Heart left ventricle (tissue), 16 donors: ENCODE measurements at regions not wholly inside any gene's neighbourhood (a gene's known extent, or its start where the extent isn't known, plus 50 kb on each side); places are given as distances from the start of the nearest gene placed in this dataset.
"Not testable (repeated sequence)": the region's sequence is repeated elsewhere in the genome, so short reads cannot be mapped to it uniquely, and the experiment has no call there.

ENCODE experiments used
- ATAC-seq, 4 donors: fragments of 200-7000 bp; cut with Tn5 transposase; one replicate each; pipeline ENCODE4 v1.9.1; 2020 to 2022; ENCODE audit warnings: moderate library complexity in 4 of 4, mild to moderate bottlenecking in 3 of 4, moderate number of reproducible peaks in 1 of 4
- DNase-seq, 5 donors: peaks; one replicate each; pipeline ENCODE4 v3.0.0-alpha.2; 2020
- H3K27ac ChIP-seq, 12 donors: fragments of 200-600 bp; sonication (generic) in 4 of 12; one replicate each; pipeline versions ENCODE4 v1.5.0 to v1.8.0; 2016 to 2022; ENCODE audit warnings: mild to moderate bottlenecking in 2 of 12
- H3K27me3 ChIP-seq, 9 donors: fragments of 200-600 bp; sonication (generic) in 2 of 9; one replicate each; pipeline versions ENCODE4 v1.5.1 to v1.8.0; 2016 to 2022; ENCODE audit warnings: mild to moderate bottlenecking in 3 of 9
- H3K36me3 ChIP-seq, 9 donors: fragments of 200-600 bp; sonication (generic) in 2 of 9; one replicate each; pipeline versions ENCODE4 v1.5.0 to v1.8.0; 2018 to 2022; ENCODE audit warnings: mild to moderate bottlenecking in 2 of 9
- H3K4me1 ChIP-seq, 12 donors: fragments of 200-600 bp; sonication (generic) in 4 of 12; one replicate each; pipeline versions ENCODE4 v1.5.0 to v1.8.0; 2016 to 2022; ENCODE audit warnings: mild to moderate bottlenecking in 3 of 12
- H3K4me3 ChIP-seq, 12 donors: fragments of 200-600 bp; sonication (generic) in 4 of 12; one replicate each; pipeline versions ENCODE4 v1.5.0 to v1.8.0; 2017 to 2022; ENCODE audit warnings: mild to moderate bottlenecking in 9 of 12, moderate library complexity in 4 of 12
- H3K9me3 ChIP-seq, 12 donors: fragments of 200-600 bp; sonication (generic) in 4 of 12; one replicate each; pipeline versions ENCODE4 v1.5.0 to v1.8.0; 2016 to 2022; ENCODE audit warnings: mild to moderate bottlenecking in 1 of 12
- CTCF ChIP-seq, 12 donors: fragments of 200-600 bp; sonication (generic) in 4 of 12; IDR thresholded peaks; one replicate each; pipeline versions ENCODE4 v1.5.0 to v1.8.0; 2018 to 2022; ENCODE audit warnings: antibody characterized with exemption in 12 of 12, mild to moderate bottlenecking in 5 of 12
- POLR2A ChIP-seq, 2 donors: fragments of 450-650 bp; IDR thresholded peaks; one replicate each; pipeline ENCODE4 v1.6.1; 2017; ENCODE audit warnings: antibody characterized with exemption in 2 of 2, mild to moderate bottlenecking in 2 of 2, moderate library complexity in 2 of 2
- WGBS, 4 donors: extraction: QIAGEN DNeasy Blood & Tissue Kit in 2 of 4; methylation state at CpG; one replicate each; pipeline versions ENCODE4 v1.1.5 to v1.1.7; 2013 to 2018; 5-methylcytosine and 5-hydroxymethylcytosine counted together
- intact Hi-C, 10 donors: fragments of 100-400 bp; cut with DNase I; formaldehyde crosslinking; loops; one replicate each; pipeline versions ENCODE4 v1.11.1 to v1.14.2; 2022
- donor health status: ischemic (EF 13 %, LVEDD 7.1; RV severe dilation, severe dysfunction).
- donor health status: healthy with polysubstance abuse.
- donor health status: DM: no; HTN: yes; CAD: no.
- donor health status: DM: no; HTN: no; CAD: no.
- donor health status: ischemic (EF 25% LVEDD 6.9; RV normal size, moderate dysfunction).
- donor health status: ischemic (EF 25% LVEDD 5.7; RV mildly dilated, moderate dysfunction).
- donor health status: healthy.
- donor health status: DM: yes; HTN: yes; CAD: no.
- donor health status: ischemic (EF 35%, LVEDD 5.7; RV mildly dilated, moderate dysfunction).
- donor health status: nonischemic (EF 11% LVEDD 7.7; RV severe dilation, severe dysfunction).
- donor health status: DM: yes; HTN: yes; CAD: no.
- donor health status: PGD.
- donor health status: ischemic (EF 29% LVEDD 5.4; RV normal size, mild dysfunction).
- donor health status: nonischemic (EF 23%, LVEDD 6.1; RV moderate dilation, normal function).

GRCh38 chr7:156519070-156519469 lies 121.5 kb upstream of the RNF32 start:
- intact Hi-C loops, result no loop called here
- Histone ChIP-seq H3K4me3 (no peak overlapping the region), H3K27ac (no peak overlapping the region), H3K36me3 (no peaks in the 10 kb centered on the region), H3K9me3 (no peaks in the 10 kb centered on the region), H3K27me3 (no peaks in the 10 kb centered on the region), H3K4me1 (no peaks in the 10 kb centered on the region)
- WGBS, 4 donors, result 88 to 96% (median 94%) methylated on average over 9 to 12 of the region's 12 CpGs
- DNase-seq, result no peak
- no peak for ATAC-seq
- TF ChIP-seq CTCF (IDR thresholded peaks at IDR 0.05), result no peak
- no peak for TF ChIP-seq POLR2A (IDR thresholded peaks at IDR 0.05)

- Histone ChIP-seq H3K4me3 (no peak overlapping the region), H3K9me3 (peaks cover 0 to 4% (median 0%) of the 10 kb centered on the region in 12 donors), H3K27me3 (no peaks in the 10 kb centered on the region), H3K27ac (no peak overlapping the region), H3K36me3 (no peaks in the 10 kb centered on the region), H3K4me1 (no peaks in the 10 kb centered on the region)
- DNase-seq (no peak), ATAC-seq (no peak)
- no peak for TF ChIP-seq CTCF (IDR thresholded peaks at IDR 0.05)
- TF ChIP-seq POLR2A (IDR thresholded peaks at IDR 0.05), result no peak
- intact Hi-C loops, result no loop called here
- WGBS, 4 donors, result 74 to 92% (median 86%) methylated on average over 7 of the region's 7 CpGs
Measured at GRCh38 chr7:156518466-156518865, 122.1 kb upstream of the RNF32 start.

GRCh38 chr7:156517858-156518257 lies 122.7 kb upstream of the RNF32 start:
- 64 to 82% (median 71%) methylated on average over 7 to 8 of the region's 8 CpGs for WGBS, 4 donors
- intact Hi-C loops, ATAC-seq, H3K4me1 ChIP-seq, H3K4me3 ChIP-seq, H3K36me3 ChIP-seq, H3K27ac ChIP-seq, H3K9me3 ChIP-seq, DNase-seq, H3K27me3 ChIP-seq: not testable (repeated sequence)

- ATAC-seq, result no peak
- Histone ChIP-seq H3K27me3 (no peaks in the 10 kb centered on the region), H3K4me1 (no peaks in the 10 kb centered on the region), H3K4me3 (no peak overlapping the region), H3K27ac (no peak overlapping the region), H3K9me3 (peaks cover 0 to 14% (median 2%) of the 10 kb centered on the region in 12 donors), H3K36me3 (no peaks in the 10 kb centered on the region)
- intact Hi-C loops, result no loop called here
- 89 to 95% (median 93%) methylated on average over 2 of the region's 2 CpGs for WGBS, 4 donors
- TF ChIP-seq POLR2A (IDR thresholded peaks at IDR 0.05), result no peak
- no peak for TF ChIP-seq CTCF (IDR thresholded peaks at IDR 0.05)
- no peak for DNase-seq
Measured at GRCh38 chr7:156516791-156517378, 123.7 kb upstream of the RNF32 start.
